Fibroblast of lung (primary cell): ENCODE measurements at regions not wholly inside any gene's neighbourhood (a gene's known extent, or its start where the extent isn't known, plus 50 kb on each side); places are given as distances from the start of the nearest gene placed in this dataset.

ENCODE experiments used
- CTCF ChIP-seq, 2 donors: IDR thresholded peaks in 1 of 2; conservative IDR thresholded peaks in 1 of 2; 1 replicate in 1 of 2; 2 replicates in 1 of 2; pipeline ENCODE4 v1.5.1; 2011 to 2012; ENCODE audit warnings: low read length in 2 of 2, control low read depth in 1 of 2, inconsistent platforms in 1 of 2, low read depth in 1 of 2, mild to moderate bottlenecking in 1 of 2
- EZH2 ChIP-seq: IDR thresholded peaks from 2 replicates; pipeline ENCODE4 v1.5.1; 2012; ENCODE audit warnings: low read length, control low read depth, mild to moderate bottlenecking; ENCODE audit errors: missing control alignments

GRCh38 chrX:40182095-40182494, 84.3 kb upstream of the BCOR start:
- no peak for TF ChIP-seq CTCF (conservative IDR thresholded peaks at IDR 0.05 in 1 of 2, IDR thresholded peaks at IDR 0.05 in 1 of 2; ENCODE audit: low read depth in 1 of 2, low read length in 2 of 2)
- TF ChIP-seq EZH2: no peak
